GM12878 (cell line): ENCODE measurements at regions not wholly inside any gene's neighbourhood (a gene's known extent, or its start where the extent isn't known, plus 50 kb on each side); places are given as distances from the start of the nearest gene placed in this dataset.

ENCODE experiments used
- ATAC-seq: fragments of 200-7000 bp; cut with Tn5 transposase; 3 replicates; pipeline ENCODE4 v1.9.1; 2020; ENCODE audit warnings: mild to moderate bottlenecking, moderate library complexity
- BruUV-seq: library from RNA; stranded (reverse); fragments of 400-500 nt; replicated peaks from 2 replicates; lab custom pipeline; 2021; lab: Mats Ljungman, UMichigan
- CTCF ChIA-PET: fragments of 300-600 bp; sonication (Branson Sonifier 250); formaldehyde crosslinking; extraction: SDS; loops from one replicate; lab custom pipeline; 2021; ENCODE audit warnings: inconsistent platforms; lab: Yijun Ruan, JAX
- POLR2A ChIA-PET: fragments of 350-600 bp; formaldehyde crosslinking; extraction: SDS; loops from one replicate; lab custom pipeline; 2021; ENCODE audit warnings: inconsistent platforms; lab: Charles Lee
- RAD21 ChIA-PET: fragments of 300-600 bp; sonication (Branson Sonifier 250); formaldehyde crosslinking; loops from one replicate; lab custom pipeline; 2023; ENCODE audit warnings: antibody characterized with exemption; ENCODE audit not compliant: unreplicated experiment; lab: Charles Lee
- SMC1A ChIA-PET: fragments of 300-600 bp; sonication (Branson Sonifier 250); formaldehyde crosslinking; loops from one replicate; lab custom pipeline; 2023; ENCODE audit not compliant: unreplicated experiment, uncharacterized antibody; lab: Charles Lee
- DNase-seq: peaks from one replicate; pipeline ENCODE4 v3.0.0-alpha.2; 2011; ENCODE audit warnings: low read depth, low spot score
- FAIRE-seq: peaks from 3 replicates; lab custom pipeline; 2011; peaks lifted over from hg19 to GRCh38; lab: Jason Lieb, UNC
- H2AFZ ChIP-seq: 2 replicates; pipeline ENCODE4 v1.6.0; 2011; ENCODE audit warnings: low read depth, low read length, control low read depth; ENCODE audit not compliant: control insufficient read depth
- H3K27ac ChIP-seq: 2 replicates; pipeline ENCODE4 v1.5.1; 2011; ENCODE audit warnings: control low read depth; ENCODE audit not compliant: control insufficient read depth, insufficient read depth
- H3K27me3 ChIP-seq, 2 experiments: replicated peaks in 1 of 2; 2 replicates each; pipeline versions ENCODE4 v1.6.0 to v1.6.1; 2011; ENCODE audit warnings: low read length in 1 of 2; ENCODE audit not compliant: control insufficient read depth in 2 of 2, insufficient read depth in 2 of 2
- H3K36me3 ChIP-seq, 2 experiments: 2 replicates each; pipeline ENCODE4 v1.5.1; 2011; ENCODE audit warnings: low read length in 1 of 2; ENCODE audit not compliant: control insufficient read depth in 2 of 2, insufficient read depth in 2 of 2
- H3K4me1 ChIP-seq: 2 replicates; pipeline ENCODE4 v1.6.1; 2011; ENCODE audit warnings: mild to moderate bottlenecking, low read length, moderate library complexity, mixed read lengths; ENCODE audit not compliant: control insufficient read depth, insufficient read depth
- H3K4me2 ChIP-seq: 2 replicates; pipeline ENCODE4 v1.6.0; 2011; ENCODE audit warnings: control low read depth; ENCODE audit not compliant: control insufficient read depth, insufficient read depth
- H3K4me3 ChIP-seq: fragments of 200-600 bp; sonication (generic); 2 replicates; pipeline ENCODE4 v1.5.1; 2016
- H3K79me2 ChIP-seq: 2 replicates; pipeline ENCODE4 v1.6.0; 2011; ENCODE audit warnings: low read length; ENCODE audit not compliant: control insufficient read depth, insufficient read depth
- H3K9ac ChIP-seq: 2 replicates; pipeline ENCODE4 v1.8.0; 2011; ENCODE audit warnings: low read length, control low read depth, mixed read lengths; ENCODE audit not compliant: control insufficient read depth, insufficient read depth
- H3K9me3 ChIP-seq: replicated peaks from 3 replicates; pipeline ENCODE4 v1.5.1; 2011; ENCODE audit warnings: mild to moderate bottlenecking, low read length; ENCODE audit not compliant: control insufficient read depth, insufficient read depth
- H4K20me1 ChIP-seq: 2 replicates; pipeline ENCODE4 v1.6.0; 2011; ENCODE audit not compliant: control insufficient read depth, insufficient read depth
- ATF3 ChIP-seq: IDR thresholded peaks from 2 replicates; pipeline ENCODE4 v1.6.1; 2011; ENCODE audit warnings: low read depth, mild to moderate bottlenecking, low read length, moderate library complexity, borderline replicate concordance; ENCODE audit errors: extremely low read depth
- CEBPB ChIP-seq, 2 experiments: fragments of 150-350 bp in 1 of 2; IDR thresholded peaks; 2 replicates each; pipeline ENCODE4 v1.6.1; 2012 to 2014; ENCODE audit warnings: low read depth in 2 of 2, low read length in 2 of 2, borderline replicate concordance in 1 of 2, inconsistent platforms in 1 of 2
- FOXM1 ChIP-seq: IDR thresholded peaks from 2 replicates; pipeline ENCODE4 v1.6.1; 2012; ENCODE audit warnings: low read depth, mild to moderate bottlenecking, inconsistent platforms, low read length, moderate library complexity
- GABPA ChIP-seq: IDR thresholded peaks from 2 replicates; pipeline ENCODE4 v1.6.1; 2014; ENCODE audit warnings: antibody characterized with exemption, low read depth, mild to moderate bottlenecking, inconsistent platforms
- GATAD2B ChIP-seq: fragments of 450-650 bp; conservative IDR thresholded peaks from 2 replicates; pipeline ENCODE4 v1.6.1; 2017; ENCODE audit warnings: low read depth, mild to moderate bottlenecking, moderate library complexity
- IKZF1 ChIP-seq: fragments of 450-650 bp; conservative IDR thresholded peaks from 2 replicates; pipeline ENCODE4 v1.6.1; 2017; ENCODE audit warnings: antibody characterized with exemption, mild to moderate bottlenecking
- IRF3 ChIP-seq: fragments of 450-650 bp; IDR thresholded peaks from 2 replicates; pipeline ENCODE4 v1.6.1; 2014; ENCODE audit warnings: mild to moderate bottlenecking
- JUND ChIP-seq: IDR thresholded peaks from 2 replicates; pipeline ENCODE4 v1.6.1; 2012; ENCODE audit warnings: low read depth, mild to moderate bottlenecking, low read length, improper control_type of control experiment, moderate library complexity
- KLF5 ChIP-seq: fragments of 450-650 bp; IDR thresholded peaks from 2 replicates; pipeline ENCODE4 v1.6.1; 2014; ENCODE audit warnings: mild to moderate bottlenecking; ENCODE audit not compliant: partially characterized antibody
- PAX5 ChIP-seq: IDR thresholded peaks from 2 replicates; pipeline ENCODE4 v1.6.1; 2011; ENCODE audit warnings: low read depth, low read length, borderline replicate concordance
- POLR2A ChIP-seq: IDR thresholded peaks from 2 replicates; pipeline ENCODE4 v1.6.1; 2011; ENCODE audit warnings: low read depth, mild to moderate bottlenecking, low read length
- RCOR1 ChIP-seq: conservative IDR thresholded peaks from 2 replicates; pipeline ENCODE4 v1.6.1; 2012; ENCODE audit warnings: low read depth, low read length, improper control_type of control experiment
- SUZ12 ChIP-seq: fragments of 200-600 bp; sonication (generic); IDR thresholded peaks from one replicate; pipeline ENCODE4 v1.6.1; 2018; ENCODE audit warnings: antibody characterized with exemption, mild to moderate bottlenecking; ENCODE audit not compliant: unreplicated experiment
- TARDBP ChIP-seq: IDR thresholded peaks from 2 replicates; pipeline ENCODE4 v1.6.1; 2016; ENCODE audit warnings: borderline replicate concordance
- WGBS: methylation state at CpG from one replicate; pipeline ENCODE4 v1.1.6; 2016; ENCODE audit warnings: low lambda C conversion rate; ENCODE audit not compliant: insufficient replicate concordance, insufficient coverage; ENCODE audit errors: missing lambda C conversion rate; 5-methylcytosine and 5-hydroxymethylcytosine counted together
- in situ Hi-C: fragments of 300-500 bp; cut with MboI; formaldehyde crosslinking; loops from 9 replicates; pipeline ENCODE4 v1.14.3; 2018; ENCODE audit warnings: mixed read lengths
- intact Hi-C: fragments of 100-400 bp; cut with micrococcal nuclease; formaldehyde crosslinking; loops from one replicate; pipeline ENCODE4 v1.14.2; 2022; ENCODE audit not compliant: unreplicated experiment
- TF ChIP-seq, protein P1 (sequence below): fragments of 450-650 bp; IDR thresholded peaks from 2 replicates; pipeline ENCODE4 v1.6.1; 2016; ENCODE audit warnings: mild to moderate bottlenecking, moderate library complexity, borderline replicate concordance

- no peaks in the 10 kb centered on the region for H3K4me1 ChIP-seq
- no peaks in the 10 kb centered on the region for H3K79me2 ChIP-seq
- no peak for ATAC-seq
- ChIA-PET SMC1A (no interaction called here), CTCF (no interaction called here), RAD21 (no interaction called here), POLR2A (no interaction called here)
- no peaks in the 10 kb centered on the region for H3K36me3 ChIP-seq
- no peaks in the 10 kb centered on the region for H3K27me3 ChIP-seq
- no peaks in the 10 kb centered on the region for H3K9me3 ChIP-seq
- H2AFZ ChIP-seq: no peak overlapping the region
- FAIRE-seq: no peak
- in situ Hi-C loops (no loop called here), intact Hi-C loops (no loop called here)
- no peak overlapping the region for H3K4me3 ChIP-seq
- no peaks in the 10 kb centered on the region for H4K20me1 ChIP-seq
- no peak overlapping the region for H3K27ac ChIP-seq
- H3K9ac ChIP-seq: no peak overlapping the region
- no peak for DNase-seq
- no peak overlapping the region for H3K4me2 ChIP-seq
- 36% methylated on average over 6 of the region's 7 CpGs for WGBS
- no peak for TF ChIP-seq GATAD2B
- TF ChIP-seq FOXM1: no peak
- TF ChIP-seq RCOR1: no peak
- TF ChIP-seq IKZF1: no peak
- no peak for TF ChIP-seq ATF3
- no peak for TF ChIP-seq GABPA
- TF ChIP-seq PAX5: no peak
- TF ChIP-seq IRF3: no peak
- TF ChIP-seq, protein P1, sequence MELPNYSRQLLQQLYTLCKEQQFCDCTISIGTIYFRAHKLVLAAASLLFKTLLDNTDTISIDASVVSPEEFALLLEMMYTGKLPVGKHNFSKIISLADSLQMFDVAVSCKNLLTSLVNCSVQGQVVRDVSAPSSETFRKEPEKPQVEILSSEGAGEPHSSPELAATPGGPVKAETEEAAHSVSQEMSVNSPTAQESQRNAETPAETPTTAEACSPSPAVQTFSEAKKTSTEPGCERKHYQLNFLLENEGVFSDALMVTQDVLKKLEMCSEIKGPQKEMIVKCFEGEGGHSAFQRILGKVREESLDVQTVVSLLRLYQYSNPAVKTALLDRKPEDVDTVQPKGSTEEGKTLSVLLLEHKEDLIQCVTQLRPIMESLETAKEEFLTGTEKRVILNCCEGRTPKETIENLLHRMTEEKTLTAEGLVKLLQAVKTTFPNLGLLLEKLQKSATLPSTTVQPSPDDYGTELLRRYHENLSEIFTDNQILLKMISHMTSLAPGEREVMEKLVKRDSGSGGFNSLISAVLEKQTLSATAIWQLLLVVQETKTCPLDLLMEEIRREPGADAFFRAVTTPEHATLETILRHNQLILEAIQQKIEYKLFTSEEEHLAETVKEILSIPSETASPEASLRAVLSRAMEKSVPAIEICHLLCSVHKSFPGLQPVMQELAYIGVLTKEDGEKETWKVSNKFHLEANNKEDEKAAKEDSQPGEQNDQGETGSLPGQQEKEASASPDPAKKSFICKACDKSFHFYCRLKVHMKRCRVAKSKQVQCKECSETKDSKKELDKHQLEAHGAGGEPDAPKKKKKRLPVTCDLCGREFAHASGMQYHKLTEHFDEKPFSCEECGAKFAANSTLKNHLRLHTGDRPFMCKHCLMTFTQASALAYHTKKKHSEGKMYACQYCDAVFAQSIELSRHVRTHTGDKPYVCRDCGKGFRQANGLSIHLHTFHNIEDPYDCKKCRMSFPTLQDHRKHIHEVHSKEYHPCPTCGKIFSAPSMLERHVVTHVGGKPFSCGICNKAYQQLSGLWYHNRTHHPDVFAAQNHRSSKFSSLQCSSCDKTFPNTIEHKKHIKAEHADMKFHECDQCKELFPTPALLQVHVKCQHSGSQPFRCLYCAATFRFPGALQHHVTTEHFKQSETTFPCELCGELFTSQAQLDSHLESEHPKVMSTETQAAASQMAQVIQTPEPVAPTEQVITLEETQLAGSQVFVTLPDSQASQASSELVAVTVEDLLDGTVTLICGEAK: no peak
- no peak for TF ChIP-seq POLR2A
- no peak for TF ChIP-seq CEBPB (IDR thresholded peaks at IDR 0.05; ENCODE audit: borderline replicate concordance in 1 of 2, low read depth in 2 of 2, low read length in 2 of 2)
- TF ChIP-seq KLF5: no peak
- no peak for TF ChIP-seq SUZ12
- no peak for TF ChIP-seq TARDBP
- no peak for TF ChIP-seq JUND
- TF ChIP-seq, all 136 proteins: peak for 0
- BruUV-seq: no TSS peak
These were observed 407.7 kb upstream of the C2CD4B start for GRCh38 chr15:62572797-62573196.
